Type B pancreatic cell (in vitro differentiated cells): ENCODE measurements at regions not wholly inside any gene's neighbourhood (a gene's known extent, or its start where the extent isn't known, plus 50 kb on each side); places are given as distances from the start of the nearest gene placed in this dataset.

Experiments
- DNase-seq: peaks from one replicate; pipeline ENCODE4 v3.0.0; 2021; ENCODE audit warnings: mixed read lengths; ENCODE audit not compliant: unreplicated experiment; ENCODE audit errors: extremely low spot score
- H3K27ac Mint-ChIP-seq: 2 replicates; pipeline ENCODE4 v1.8.0; 2021; ENCODE audit warnings: mild to moderate bottlenecking, mixed read lengths
- H3K27me3 Mint-ChIP-seq: 2 replicates; pipeline ENCODE4 v1.8.0; 2021; ENCODE audit warnings: mixed read lengths
- H3K36me3 Mint-ChIP-seq: 2 replicates; pipeline ENCODE4 v1.8.0; 2021; ENCODE audit warnings: mixed read lengths
- H3K4me1 Mint-ChIP-seq: one replicate; pipeline ENCODE4 v1.8.0; 2021; ENCODE audit warnings: mixed read lengths; ENCODE audit not compliant: unreplicated experiment
- H3K4me3 Mint-ChIP-seq: 2 replicates; pipeline ENCODE4 v1.8.0; 2021; ENCODE audit warnings: mild to moderate bottlenecking, mixed read lengths
- H3K9me3 Mint-ChIP-seq: 2 replicates; pipeline ENCODE4 v1.8.0; 2021; ENCODE audit warnings: mixed read lengths
- CTCF ChIP-seq: fragments of 200-600 bp; sonication (generic); conservative IDR thresholded peaks from 2 replicates; pipeline ENCODE4 v1.5.0; 2021; ENCODE audit warnings: antibody characterized with exemption, mild to moderate bottlenecking

GRCh38 chr2:129748653-129749052, 230.8 kb upstream of the RAB6C start:
- H3K9me3 Mint-ChIP-seq, result peaks cover 6% of the 10 kb centered on the region
- H3K4me1 Mint-ChIP-seq, result peaks cover 12% of the 10 kb centered on the region
- peaks cover 12% of the 10 kb centered on the region for H3K27me3 Mint-ChIP-seq
- no peak for DNase-seq
- H3K4me3 Mint-ChIP-seq, result no peak overlapping the region
- no peaks in the 10 kb centered on the region for H3K36me3 Mint-ChIP-seq
- peak; percentile 55 for TF ChIP-seq CTCF
- H3K27ac Mint-ChIP-seq, result no peak overlapping the region

GRCh38 chr2:129751409-129751808, 228.1 kb upstream of the RAB6C start:
- Mint-ChIP-seq H3K4me3 (no peak overlapping the region), H3K27ac (no peak overlapping the region), H3K27me3 (peaks cover 12% of the 10 kb centered on the region), H3K36me3 (no peaks in the 10 kb centered on the region), H3K9me3 (peaks cover 6% of the 10 kb centered on the region), H3K4me1 (peaks cover 2% of the 10 kb centered on the region)
- no peak for DNase-seq
- no peak for TF ChIP-seq CTCF

GRCh38 chr2:129752176-129752575, 227.3 kb upstream of the RAB6C start:
- no peaks in the 10 kb centered on the region for H3K36me3 Mint-ChIP-seq

GRCh38 chr2:129752686-129753085, 226.8 kb upstream of the RAB6C start:
- Mint-ChIP-seq H3K9me3 (peaks cover 6% of the 10 kb centered on the region), H3K27ac (no peak overlapping the region), H3K4me3 (no peak overlapping the region), H3K27me3 (peaks cover 12% of the 10 kb centered on the region), H3K36me3 (no peaks in the 10 kb centered on the region), H3K4me1 (peaks cover 4% of the 10 kb centered on the region)
- TF ChIP-seq CTCF, result no peak
- peak; percentile 43 for DNase-seq

More at GRCh38 chr2:129752176-129752575, 227.3 kb upstream of the RAB6C start:
- no peak for DNase-seq
- no peak overlapping the region for H3K4me3 Mint-ChIP-seq
- peaks cover 6% of the 10 kb centered on the region for H3K9me3 Mint-ChIP-seq
- no peak for TF ChIP-seq CTCF
- peaks cover 3% of the 10 kb centered on the region for H3K4me1 Mint-ChIP-seq
- H3K27me3 Mint-ChIP-seq, result peaks cover 12% of the 10 kb centered on the region
- no peak overlapping the region for H3K27ac Mint-ChIP-seq

GRCh38 chr2:129753261-129753660, 226.2 kb upstream of the RAB6C start:
- peak; percentile 13 for DNase-seq
- H3K4me3 Mint-ChIP-seq, result no peak overlapping the region
- H3K36me3 Mint-ChIP-seq, result no peaks in the 10 kb centered on the region
- H3K27ac Mint-ChIP-seq, result no peak overlapping the region
- peaks cover 12% of the 10 kb centered on the region for H3K27me3 Mint-ChIP-seq
- peaks cover 6% of the 10 kb centered on the region for H3K9me3 Mint-ChIP-seq
- peaks cover 8% of the 10 kb centered on the region for H3K4me1 Mint-ChIP-seq
- no peak for TF ChIP-seq CTCF

- H3K27me3 Mint-ChIP-seq, result peaks cover 9% of the 10 kb centered on the region
- no peaks in the 10 kb centered on the region for H3K36me3 Mint-ChIP-seq
- peaks cover 9% of the 10 kb centered on the region for H3K4me1 Mint-ChIP-seq
- no peak overlapping the region for H3K4me3 Mint-ChIP-seq
- peaks cover 1% of the 10 kb centered on the region for H3K9me3 Mint-ChIP-seq
- TF ChIP-seq CTCF, result no peak
- no peak for DNase-seq
- no peak overlapping the region for H3K27ac Mint-ChIP-seq
These were observed 225.0 kb upstream of the RAB6C start for GRCh38 chr2:129754421-129754820.
